Left renal cortex interstitium (tissue), 4 donors: ENCODE measurements at regions not wholly inside any gene's neighbourhood (a gene's known extent, or its start where the extent isn't known, plus 50 kb on each side); places are given as distances from the start of the nearest gene placed in this dataset.
A peak's percentile ranks its signal among the peaks of the same experiment; 100 is the strongest.

Experiments used
- DNase-seq, 4 donors: peaks; one replicate each; pipeline ENCODE4 v3.0.0-alpha.2; 2013; ENCODE audit warnings: low read depth in 4 of 4, low spot score in 2 of 4, missing footprints in 1 of 4

GRCh38 chr7:18399436-18400235 is 95.9 kb upstream of the HDAC9 start:
- DNase-seq: no peak

DNA sequence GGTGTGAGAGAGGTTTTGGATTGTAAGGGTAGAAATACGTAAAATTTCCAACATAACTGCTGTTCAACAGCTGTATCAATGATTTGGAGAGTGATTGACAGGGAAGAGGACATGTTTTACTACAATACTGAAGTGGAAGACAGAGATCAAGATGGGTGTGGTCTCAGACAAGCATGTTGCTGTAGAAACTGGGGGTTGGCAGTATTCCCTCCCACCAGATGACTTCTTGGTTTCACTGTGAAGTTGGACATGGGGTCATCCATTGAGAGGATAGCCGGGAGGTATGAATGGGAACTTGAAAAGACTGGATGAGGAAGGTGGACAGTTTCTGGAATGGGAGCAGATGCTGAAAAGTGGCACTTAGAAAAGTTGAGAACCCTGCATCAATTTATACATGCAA is 95.3 kb upstream of the HDAC9 start:
- DNase-seq: no peak

DNA sequence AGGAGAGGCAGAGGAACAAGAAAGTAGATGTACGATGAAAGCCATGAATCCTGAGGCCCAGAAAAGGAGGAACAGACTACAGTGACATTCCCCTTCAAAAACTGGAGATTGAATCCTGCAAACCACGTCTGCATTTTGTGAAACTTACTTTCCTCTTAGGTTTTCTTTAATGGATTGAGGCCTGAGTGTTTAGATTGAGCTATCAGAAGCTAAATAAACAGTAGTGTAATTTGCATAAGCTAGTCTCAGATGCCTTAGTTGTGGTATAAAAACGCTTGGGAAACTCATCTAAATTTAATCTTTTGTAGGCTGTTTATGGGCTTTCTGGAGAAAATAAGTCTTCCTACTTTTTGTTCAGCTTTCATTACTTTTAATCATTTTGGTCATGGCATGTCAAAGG is 94.8 kb upstream of the HDAC9 start:
- DNase-seq: no peak

- no peak for DNase-seq
Observed at GRCh38 chr7:18401757-18402156, 93.8 kb upstream of the HDAC9 start.

- no peak for DNase-seq
Observed at GRCh38 chr7:18402488-18403183, 92.9 kb upstream of the HDAC9 start.

- no peak for DNase-seq
Observed at GRCh38 chr7:18405726-18406125, 89.8 kb upstream of the HDAC9 start.

GRCh38 chr7:18407385-18407784 is 88.2 kb upstream of the HDAC9 start:
- no peak for DNase-seq

DNA sequence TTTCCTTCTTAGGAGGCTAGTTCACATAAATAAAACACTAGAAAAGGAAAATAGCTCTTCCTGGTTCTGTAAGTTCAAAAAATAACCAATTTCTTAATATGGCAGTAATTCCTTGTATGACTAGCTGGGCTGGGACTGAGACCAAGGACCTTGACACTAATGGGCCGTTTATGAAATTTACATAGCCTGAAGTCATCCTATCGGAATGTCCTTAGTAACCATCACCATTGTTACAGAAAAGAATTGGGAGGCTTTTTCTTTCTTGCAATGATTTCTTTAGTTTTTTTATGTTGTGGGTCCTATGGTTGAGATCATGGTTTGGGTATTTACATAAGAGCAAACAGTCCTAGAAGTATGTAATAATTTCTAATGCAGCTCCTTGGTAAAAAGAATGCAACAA is 87.1 kb upstream of the HDAC9 start:
- DNase-seq: no peak

GRCh38 chr7:18408868-18409267 is 86.7 kb upstream of the HDAC9 start:
- no peak for DNase-seq

- no peak for DNase-seq
Observed at GRCh38 chr7:18413447-18413846, 82.1 kb upstream of the HDAC9 start.

DNA sequence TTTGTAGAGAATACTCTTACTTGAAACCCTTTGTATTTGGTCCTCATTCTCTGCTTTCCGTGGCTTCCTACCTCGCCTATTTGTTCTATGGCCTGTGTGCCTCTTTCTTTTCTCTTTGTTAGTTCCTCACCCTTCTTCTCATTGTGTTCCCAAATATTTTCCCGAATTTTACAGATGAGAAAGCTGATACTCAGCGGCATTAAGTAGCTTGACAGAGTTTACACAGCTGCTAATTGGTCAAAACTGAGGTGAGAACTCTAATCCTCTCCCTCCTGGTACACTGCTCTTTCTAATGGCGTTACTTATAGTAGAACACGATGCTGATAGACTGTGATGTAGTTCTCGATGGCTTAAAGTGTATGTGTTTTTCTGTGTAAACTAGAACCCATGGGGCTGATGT is 80.7 kb upstream of the HDAC9 start:
- no peak for DNase-seq

DNA sequence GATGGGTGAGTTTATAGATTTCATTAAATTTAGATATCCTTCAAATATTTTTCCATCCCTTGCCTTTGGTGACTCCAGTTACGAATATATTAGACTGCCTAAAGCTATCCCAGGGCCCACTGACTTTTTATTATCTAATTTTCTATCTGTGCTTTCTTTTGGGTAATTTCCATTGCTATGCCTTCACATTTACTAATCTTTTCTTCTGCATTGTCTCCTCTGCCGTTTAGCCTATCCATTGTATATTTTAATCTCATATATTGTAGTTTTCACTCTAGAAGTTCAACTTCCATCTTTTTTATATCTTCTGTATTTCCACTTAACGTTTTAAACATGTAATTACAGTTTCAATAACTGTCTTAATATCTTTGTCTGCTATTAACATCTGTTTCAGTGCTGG is 78.6 kb upstream of the HDAC9 start:
- DNase-seq: no peak

GRCh38 chr7:18419456-18419855 is 76.1 kb upstream of the HDAC9 start:
- DNase-seq: no peak

- peak in 1 of 4 donors; percentile 52 for DNase-seq
Observed at GRCh38 chr7:18420108-18420507, 75.4 kb upstream of the HDAC9 start.

DNA sequence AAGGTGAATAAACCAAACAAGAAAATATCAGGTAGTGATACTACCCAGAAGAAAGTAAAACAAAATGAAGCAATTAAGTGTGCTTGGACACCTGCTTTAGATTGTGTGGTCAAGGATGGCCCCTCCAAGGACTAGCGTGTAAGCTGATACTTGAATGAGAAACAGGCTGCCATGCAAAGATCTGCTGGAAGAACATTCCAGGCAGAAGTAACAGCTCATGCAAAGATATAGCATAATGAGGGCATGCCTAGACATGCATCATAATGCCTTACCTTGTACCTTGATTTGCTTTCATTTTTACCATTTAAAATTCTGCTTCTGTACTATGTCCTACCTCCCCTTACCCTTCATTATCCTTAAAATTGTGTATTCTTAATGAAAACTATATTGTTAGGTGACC is 74.8 kb upstream of the HDAC9 start:
- DNase-seq: no peak

- DNase-seq: peak in 2 of 4 donors; percentile 39 to 62
Observed at GRCh38 chr7:18421297-18422002, 74.1 kb upstream of the HDAC9 start.

- no peak for DNase-seq
Observed at GRCh38 chr7:18425227-18425626, 70.3 kb upstream of the HDAC9 start.

DNA sequence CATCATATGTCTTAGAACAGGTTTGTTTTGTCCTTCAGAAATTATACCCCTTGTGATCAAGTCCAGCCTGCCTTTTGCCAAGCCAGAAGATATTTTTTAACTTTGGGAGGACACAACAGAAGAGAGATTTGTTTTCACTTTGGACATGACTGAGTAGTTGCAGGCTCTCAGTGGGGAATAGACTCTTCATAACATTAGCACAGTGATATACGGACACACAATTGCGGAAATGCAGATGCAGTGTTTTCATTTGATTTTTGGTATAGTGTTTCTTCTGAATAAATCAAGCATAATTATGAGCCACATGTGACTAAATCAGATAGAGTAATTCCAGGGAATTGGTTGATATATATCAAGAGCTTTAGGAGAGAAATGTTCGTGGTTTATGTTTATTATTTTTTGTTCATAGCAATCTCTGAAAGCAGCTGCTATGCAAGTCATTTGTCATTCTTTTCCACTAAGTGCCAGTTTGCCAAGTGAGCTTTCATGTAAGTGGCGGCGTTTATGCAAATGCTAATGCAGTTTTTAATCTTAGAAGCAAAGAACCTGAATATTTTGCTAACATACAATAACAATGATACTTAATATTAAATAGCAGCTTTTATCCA is 69.6 kb upstream of the HDAC9 start:
- peak in 1 of 4 donors; percentile 29 for DNase-seq

GRCh38 chr7:18426564-18427226 is 68.9 kb upstream of the HDAC9 start:
- DNase-seq: peak in 2 of 4 donors; percentile 25 to 37

DNA sequence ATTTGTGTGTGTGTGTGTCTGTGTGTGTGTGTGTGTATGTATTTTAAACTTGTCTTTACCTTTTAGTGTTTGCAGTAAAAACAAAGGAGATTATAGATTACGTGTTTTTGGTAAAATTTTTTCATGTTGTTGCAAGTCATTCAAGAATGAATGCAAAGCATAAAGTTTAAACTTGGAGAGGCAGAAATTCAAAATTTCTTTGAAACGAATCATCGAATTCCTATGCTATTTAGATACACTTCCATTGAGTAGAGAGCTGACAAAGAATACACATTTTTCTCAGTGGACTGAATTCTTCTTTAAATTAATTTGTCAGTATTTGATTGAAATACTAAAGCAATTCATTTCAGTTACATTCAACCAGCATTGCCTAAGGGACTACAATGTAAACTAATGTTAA is 66.0 kb upstream of the HDAC9 start:
- DNase-seq: no peak

DNA sequence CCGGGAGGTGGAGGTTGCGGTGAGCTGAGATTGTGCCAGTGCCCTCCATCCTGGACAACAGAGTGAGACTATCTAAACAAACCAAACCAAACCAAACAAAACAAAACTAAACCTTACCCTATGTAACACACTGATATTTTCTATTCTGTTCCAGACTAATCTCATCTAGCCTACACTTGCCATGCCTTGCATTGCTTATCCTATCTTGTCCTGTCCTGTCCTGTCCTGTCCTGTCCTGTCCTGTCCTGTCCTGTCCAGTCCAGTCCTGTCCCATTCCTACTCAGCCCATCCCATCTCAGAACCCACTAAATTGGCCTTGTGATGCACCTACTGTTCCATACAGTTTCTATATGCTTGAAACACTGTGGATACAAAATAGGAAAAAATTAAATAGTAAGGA is 64.7 kb upstream of the HDAC9 start:
- no peak for DNase-seq
